ENCODE measurements at regions not wholly inside any gene's neighbourhood (a gene's known extent, or its start where the extent isn't known, plus 50 kb on each side); places are given as distances from the start of the nearest gene placed in this dataset.

- no peak for TF ChIP-seq CTCF (IDR thresholded peaks at IDR 0.05)
- TF ChIP-seq POLR2A (IDR thresholded peaks at IDR 0.05), result no peak
These were observed 555.2 kb downstream of the STK39 start for GRCh38 chr2:167692191-167692590.

Data from lower leg skin (tissue), 3 donors.